ENCODE measurements at regions not wholly inside any gene's neighbourhood (a gene's known extent, or its start where the extent isn't known, plus 50 kb on each side); places are given as distances from the start of the nearest gene placed in this dataset.
"Not testable (repeated sequence)": the region's sequence is repeated elsewhere in the genome, so short reads cannot be mapped to it uniquely, and the experiment has no call there.

- DNase-seq = no peak
Observed at GRCh38 chr7:89934101-89934500, 220.2 kb upstream of the STEAP1 start.

GRCh38 chr7:89943525-89944050, 210.7 kb upstream of the STEAP1 start:
- no peak for DNase-seq

- no peak for DNase-seq
Observed at GRCh38 chr7:89958525-89959068, 195.7 kb upstream of the STEAP1 start.

GRCh38 chr7:89966067-89966664, 188.1 kb upstream of the STEAP1 start:
- DNase-seq = no peak

- no peak for DNase-seq
Observed at GRCh38 chr7:89975577-89975976, 178.7 kb upstream of the STEAP1 start.

GRCh38 chr7:89987665-89988064, 166.6 kb upstream of the STEAP1 start:
- DNase-seq = no peak

- no peak for DNase-seq
Observed at GRCh38 chr7:89988074-89988473, 166.2 kb upstream of the STEAP1 start.

- DNase-seq = no peak
Observed at GRCh38 chr7:89989454-89989853, 164.8 kb upstream of the STEAP1 start.

- no peak for DNase-seq
Observed at GRCh38 chr7:89994483-89994882, 159.8 kb upstream of the STEAP1 start.

GRCh38 chr7:89998554-89998953, 155.7 kb upstream of the STEAP1 start:
- DNase-seq = no peak

- DNase-seq = peak; percentile 28
Observed at GRCh38 chr7:90005836-90006235, 148.4 kb upstream of the STEAP1 start.

- no peak for DNase-seq
Observed at GRCh38 chr7:90007001-90007654, 147.1 kb upstream of the STEAP1 start.

GRCh38 chr7:90007831-90008230, 146.4 kb upstream of the STEAP1 start:
- DNase-seq = no peak

GRCh38 chr7:90022213-90022612, 132.1 kb upstream of the STEAP1 start:
- DNase-seq = no peak

GRCh38 chr7:90025771-90026170, 128.5 kb upstream of the STEAP1 start:
- DNase-seq = no peak

GRCh38 chr7:90033850-90034249, 120.4 kb upstream of the STEAP1 start:
- no peak for DNase-seq

GRCh38 chr7:90053094-90053493, 101.2 kb upstream of the STEAP1 start:
- DNase-seq = no peak

GRCh38 chr7:90061077-90061476, 93.2 kb upstream of the STEAP1 start:
- DNase-seq = no peak

GRCh38 chr7:90064370-90064769, 89.9 kb upstream of the STEAP1 start:
- no peak for DNase-seq

GRCh38 chr7:90067171-90067570, 87.1 kb upstream of the STEAP1 start:
- no peak for DNase-seq

GRCh38 chr7:90070238-90070637, 84.0 kb upstream of the STEAP1 start:
- not testable (repeated sequence) for DNase-seq

- no peak for DNase-seq
Observed at GRCh38 chr7:90078921-90079320, 75.3 kb upstream of the STEAP1 start.

GRCh38 chr7:90081621-90082020, 72.6 kb upstream of the STEAP1 start:
- no peak for DNase-seq

- no peak for DNase-seq
Observed at GRCh38 chr7:90092506-90092905, 61.8 kb upstream of the STEAP1 start.

GRCh38 chr7:90094030-90094429, 60.2 kb upstream of the STEAP1 start:
- DNase-seq = no peak
